ENCODE measurements at regions not wholly inside any gene's neighbourhood (a gene's known extent, or its start where the extent isn't known, plus 50 kb on each side); places are given as distances from the start of the nearest gene placed in this dataset.

DNA sequence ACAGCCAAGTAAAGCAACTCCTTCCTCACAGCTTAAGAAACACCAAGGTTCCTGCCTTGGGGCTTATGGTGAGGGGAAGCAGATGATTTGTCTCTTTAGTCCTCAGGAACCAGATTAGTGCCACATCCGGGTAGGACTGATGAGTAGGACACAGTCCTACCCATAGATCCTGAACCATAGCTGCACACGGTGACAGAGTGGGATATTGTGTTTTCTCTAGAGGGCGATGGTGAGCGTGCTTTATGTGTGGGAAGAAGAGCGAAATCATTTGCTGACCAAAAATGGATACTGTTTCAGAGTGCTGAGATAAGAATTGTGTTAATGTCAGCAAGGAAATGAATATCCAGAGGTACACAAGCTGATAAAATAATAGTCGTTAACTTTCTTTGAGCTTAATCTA, 209.0 kb upstream of the FBXL7 start (continued):
- TF ChIP-seq NANOG (IDR thresholded peaks at IDR 0.05; ENCODE audit: insufficient read depth, low read depth, low read length, poor library complexity, severe bottlenecking), result no peak
- TF ChIP-seq CEBPB (IDR thresholded peaks at IDR 0.05; ENCODE audit: low read depth, low read length), result no peak
- no peak for TF ChIP-seq POU5F1 (IDR thresholded peaks at IDR 0.05; ENCODE audit: low read depth, low read length)
- no peak for TF ChIP-seq POLR2AphosphoS5 (IDR thresholded peaks at IDR 0.05; ENCODE audit: low read depth, low read length)

Data from H1 (cell line).